ENCODE measurements at regions not wholly inside any gene's neighbourhood (a gene's known extent, or its start where the extent isn't known, plus 50 kb on each side); places are given as distances from the start of the nearest gene placed in this dataset.

GRCh38 chr5:143558048-143558447, 154.6 kb upstream of the NR3C1 start:
- DNase-seq (no peak), ATAC-seq (ENCODE audit: poor library complexity) (no peak)
- intact Hi-C loops (cut with DNase I): no loop called here

- intact Hi-C loops (cut with DNase I): no loop called here
- DNase-seq (no peak), ATAC-seq (ENCODE audit: poor library complexity) (peak; percentile 64)
Measured at GRCh38 chr5:143557061-143557818, 153.8 kb upstream of the NR3C1 start.

GRCh38 chr5:143554918-143555477, 151.5 kb upstream of the NR3C1 start:
- intact Hi-C loops (cut with DNase I): no loop called here
- ATAC-seq (ENCODE audit: poor library complexity): no peak
- no peak for DNase-seq

GRCh38 chr5:143554187-143554717, 150.8 kb upstream of the NR3C1 start:
- ATAC-seq (ENCODE audit: poor library complexity): peak; percentile 34
- intact Hi-C loops (cut with DNase I): no loop called here
- DNase-seq: no peak

GRCh38 chr5:143552680-143553079, 149.2 kb upstream of the NR3C1 start:
- DNase-seq (no peak), ATAC-seq (ENCODE audit: poor library complexity) (no peak)
- intact Hi-C loops (cut with DNase I): no loop called here

- intact Hi-C loops (cut with DNase I): no loop called here
- ATAC-seq (ENCODE audit: poor library complexity) (no peak), DNase-seq (no peak)
Measured at GRCh38 chr5:143551820-143552251, 148.3 kb upstream of the NR3C1 start.

- no peak for ATAC-seq (ENCODE audit: poor library complexity)
- intact Hi-C loops (cut with DNase I): no loop called here
- no peak for DNase-seq
Measured at GRCh38 chr5:143550986-143551630, 147.6 kb upstream of the NR3C1 start.

- DNase-seq (no peak), ATAC-seq (ENCODE audit: poor library complexity) (no peak)
- intact Hi-C loops (cut with DNase I): no loop called here
Measured at GRCh38 chr5:143547342-143547741, 143.9 kb upstream of the NR3C1 start.

GRCh38 chr5:143546394-143546793, 142.9 kb upstream of the NR3C1 start:
- DNase-seq: no peak
- intact Hi-C loops (cut with DNase I): no loop called here
- no peak for ATAC-seq (ENCODE audit: poor library complexity)

- ATAC-seq (ENCODE audit: poor library complexity) (no peak), DNase-seq (no peak)
- intact Hi-C loops (cut with DNase I): no loop called here
Measured at GRCh38 chr5:143544606-143545005, 141.1 kb upstream of the NR3C1 start.

- intact Hi-C loops (cut with DNase I): no loop called here
- DNase-seq: no peak
- no peak for ATAC-seq (ENCODE audit: poor library complexity)
Measured at GRCh38 chr5:143543358-143544255, 140.1 kb upstream of the NR3C1 start.

GRCh38 chr5:143542798-143543144, 139.3 kb upstream of the NR3C1 start:
- ATAC-seq (ENCODE audit: poor library complexity) (no peak), DNase-seq (no peak)
- intact Hi-C loops (cut with DNase I): no loop called here

GRCh38 chr5:143541943-143542797, 138.7 kb upstream of the NR3C1 start:
- DNase-seq (no peak), ATAC-seq (ENCODE audit: poor library complexity) (no peak)
- intact Hi-C loops (cut with DNase I): no loop called here

- intact Hi-C loops (cut with DNase I): no loop called here
- ATAC-seq (ENCODE audit: poor library complexity) (no peak), DNase-seq (no peak)
Measured at GRCh38 chr5:143539742-143540141, 136.3 kb upstream of the NR3C1 start.

GRCh38 chr5:143537056-143537455, 133.6 kb upstream of the NR3C1 start:
- no peak for DNase-seq
- intact Hi-C loops (cut with DNase I): no loop called here

GRCh38 chr5:143536364-143536763, 132.9 kb upstream of the NR3C1 start:
- intact Hi-C loops (cut with DNase I): no loop called here
- peak; percentile 35 for DNase-seq
- ATAC-seq (ENCODE audit: poor library complexity): peak; percentile 45

More at GRCh38 chr5:143537056-143537455, 133.6 kb upstream of the NR3C1 start:
- ATAC-seq (ENCODE audit: poor library complexity): no peak

- no peak for DNase-seq
- intact Hi-C loops (cut with DNase I): no loop called here
- ATAC-seq (ENCODE audit: poor library complexity): peak; percentile 34
Measured at GRCh38 chr5:143534761-143535154, 131.3 kb upstream of the NR3C1 start.

Data from Right ventricle myocardium superior (tissue), 1 donor.